Neutrophil (primary cell): ENCODE measurements at regions not wholly inside any gene's neighbourhood (a gene's known extent, or its start where the extent isn't known, plus 50 kb on each side); places are given as distances from the start of the nearest gene placed in this dataset.
"Not testable (repeated sequence)": the region's sequence is repeated elsewhere in the genome, so short reads cannot be mapped to it uniquely, and the experiment has no call there.

Source experiments
- H3K27ac ChIP-seq: fragments of 200-600 bp; sonication (generic); 2 replicates; pipeline ENCODE4 v1.5.1; 2016; ENCODE audit warnings: mild to moderate bottlenecking, moderate library complexity
- H3K27me3 ChIP-seq: fragments of 200-600 bp; sonication (generic); 2 replicates; pipeline ENCODE4 v1.6.0; 2016; ENCODE audit warnings: mild to moderate bottlenecking
- H3K36me3 ChIP-seq: fragments of 200-600 bp; sonication (generic); 2 replicates; pipeline ENCODE4 v1.5.1; 2017
- H3K4me1 ChIP-seq, 2 experiments: fragments of 200-600 bp in 1 of 2; sonication (generic) in 1 of 2; 1 replicate in 1 of 2; 2 replicates in 1 of 2; pipeline versions ENCODE4 v1.5.1 to v1.6.1; 2013 to 2016; ENCODE audit warnings: low read depth in 1 of 2, low read length in 1 of 2, mild to moderate bottlenecking in 1 of 2, moderate library complexity in 1 of 2; ENCODE audit not compliant: control insufficient read depth in 1 of 2, insufficient read depth in 1 of 2
- H3K4me3 ChIP-seq, 2 experiments: fragments of 200-600 bp in 1 of 2; sonication (generic) in 1 of 2; 1 replicate in 1 of 2; 2 replicates in 1 of 2; pipeline ENCODE4 v1.5.1; 2013 to 2016; ENCODE audit warnings: low read depth in 1 of 2, low read length in 1 of 2, mild to moderate bottlenecking in 1 of 2, moderate library complexity in 1 of 2
- H3K9me3 ChIP-seq: fragments of 200-600 bp; sonication (generic); 2 replicates; pipeline ENCODE4 v1.5.1; 2016
- CTCF ChIP-seq: fragments of 200-600 bp; sonication (generic); IDR thresholded peaks from 2 replicates; pipeline ENCODE4 v1.5.1; 2016; ENCODE audit warnings: antibody characterized with exemption

GRCh38 chr5:118303296-118303695 lies 685.1 kb downstream of the DTWD2 start:
- Histone ChIP-seq H3K36me3 (no peaks in the 10 kb centered on the region), H3K27me3 (no peaks in the 10 kb centered on the region), H3K27ac (no peak overlapping the region), H3K9me3 (no peaks in the 10 kb centered on the region), H3K4me1 (no peaks in the 10 kb centered on the region), H3K4me3 (no peak overlapping the region)
- no peak for TF ChIP-seq CTCF

- Histone ChIP-seq H3K36me3 (no peaks in the 10 kb centered on the region), H3K27me3 (no peaks in the 10 kb centered on the region), H3K4me1 (no peaks in the 10 kb centered on the region), H3K27ac (no peak overlapping the region), H3K9me3 (no peaks in the 10 kb centered on the region), H3K4me3 (no peak overlapping the region)
- TF ChIP-seq CTCF, result no peak
Observed at GRCh38 chr5:118302786-118303185, 685.6 kb downstream of the DTWD2 start.

- TF ChIP-seq CTCF, result no peak
- Histone ChIP-seq H3K27ac (no peak overlapping the region), H3K9me3 (no peaks in the 10 kb centered on the region), H3K27me3 (no peaks in the 10 kb centered on the region), H3K4me3 (no peak overlapping the region), H3K36me3 (no peaks in the 10 kb centered on the region), H3K4me1 (no peaks in the 10 kb centered on the region)
Observed at GRCh38 chr5:118301696-118302095, 686.7 kb downstream of the DTWD2 start.

GRCh38 chr5:118295045-118295444 lies 693.3 kb downstream of the DTWD2 start:
- H3K36me3 ChIP-seq, result no peaks in the 10 kb centered on the region
- H3K27ac ChIP-seq, result no peak overlapping the region
- no peak overlapping the region for H3K4me3 ChIP-seq
- H3K27me3 ChIP-seq, result no peaks in the 10 kb centered on the region
- no peaks in the 10 kb centered on the region for H3K4me1 ChIP-seq
- H3K9me3 ChIP-seq, result no peaks in the 10 kb centered on the region
- TF ChIP-seq CTCF, result no peak

GRCh38 chr5:118293378-118293777 lies 695.0 kb downstream of the DTWD2 start:
- H3K4me1 ChIP-seq, result no peaks in the 10 kb centered on the region
- H3K4me3 ChIP-seq, result no peak overlapping the region
- TF ChIP-seq CTCF, result no peak
- no peaks in the 10 kb centered on the region for H3K27me3 ChIP-seq
- no peak overlapping the region for H3K27ac ChIP-seq
- H3K9me3 ChIP-seq, result no peaks in the 10 kb centered on the region
- H3K36me3 ChIP-seq, result no peaks in the 10 kb centered on the region

- TF ChIP-seq CTCF, result no peak
- Histone ChIP-seq H3K27me3 (no peaks in the 10 kb centered on the region), H3K9me3 (no peaks in the 10 kb centered on the region), H3K4me1 (no peaks in the 10 kb centered on the region), H3K36me3 (no peaks in the 10 kb centered on the region), H3K4me3 (no peak overlapping the region), H3K27ac (no peak overlapping the region)
Observed at GRCh38 chr5:118290204-118290603, 698.1 kb downstream of the DTWD2 start.

GRCh38 chr5:118284230-118284629 lies 704.1 kb downstream of the DTWD2 start:
- not testable (repeated sequence) for H3K9me3 ChIP-seq, H3K36me3 ChIP-seq, H3K4me1 ChIP-seq, H3K27ac ChIP-seq, H3K4me3 ChIP-seq, H3K27me3 ChIP-seq

GRCh38 chr5:118282480-118283038 lies 705.8 kb downstream of the DTWD2 start:
- H3K27ac ChIP-seq, H3K36me3 ChIP-seq, H3K27me3 ChIP-seq, H3K4me3 ChIP-seq, H3K9me3 ChIP-seq, H3K4me1 ChIP-seq: not testable (repeated sequence)
